ENCODE measurements at regions not wholly inside any gene's neighbourhood (a gene's known extent, or its start where the extent isn't known, plus 50 kb on each side); places are given as distances from the start of the nearest gene placed in this dataset.

GRCh38 chr13:80116107-80116506, 224.8 kb downstream of the SPRY2 start:
- Mint-ChIP-seq H3K9me3 (no peaks in the 10 kb centered on the region), H3K27ac (no peak overlapping the region), H3K4me1 (no peaks in the 10 kb centered on the region), H3K4me3 (no peak overlapping the region), H3K27me3 (no peaks in the 10 kb centered on the region), H3K36me3 (no peaks in the 10 kb centered on the region)
- no peak for DNase-seq (ENCODE audit: low spot score in 2 of 2)
- ATAC-seq (ENCODE audit: low read depth) = no peak

GRCh38 chr13:80115616-80116015, 225.3 kb downstream of the SPRY2 start:
- H3K27me3 Mint-ChIP-seq = no peaks in the 10 kb centered on the region
- no peak overlapping the region for H3K4me3 Mint-ChIP-seq
- no peak overlapping the region for H3K27ac Mint-ChIP-seq
- H3K36me3 Mint-ChIP-seq = no peaks in the 10 kb centered on the region
- ATAC-seq (ENCODE audit: low read depth) = no peak
- H3K9me3 Mint-ChIP-seq = no peaks in the 10 kb centered on the region
- DNase-seq (ENCODE audit: low spot score in 2 of 2) = no peak
- no peaks in the 10 kb centered on the region for H3K4me1 Mint-ChIP-seq

- Mint-ChIP-seq H3K9me3 (peaks cover 3% of the 10 kb centered on the region), H3K4me1 (no peaks in the 10 kb centered on the region)
- no peak for ATAC-seq (ENCODE audit: low read depth)
Measured at GRCh38 chr13:80113714-80114454, 227.0 kb downstream of the SPRY2 start.

GRCh38 chr13:80109303-80109702, 231.6 kb downstream of the SPRY2 start:
- ATAC-seq (ENCODE audit: low read depth) (no peak), DNase-seq (ENCODE audit: low spot score in 2 of 2) (no peak)
- H3K4me1 Mint-ChIP-seq = no peaks in the 10 kb centered on the region
- H3K9me3 Mint-ChIP-seq = peaks cover 5% of the 10 kb centered on the region
- peaks cover 2% of the 10 kb centered on the region for H3K27me3 Mint-ChIP-seq
- no peak overlapping the region for H3K27ac Mint-ChIP-seq
- H3K36me3 Mint-ChIP-seq = no peaks in the 10 kb centered on the region
- H3K4me3 Mint-ChIP-seq = no peak overlapping the region

More at GRCh38 chr13:80113714-80114454, 227.0 kb downstream of the SPRY2 start:
- H3K27ac Mint-ChIP-seq = no peak overlapping the region
- H3K4me3 Mint-ChIP-seq = no peak overlapping the region
- H3K36me3 Mint-ChIP-seq = no peaks in the 10 kb centered on the region
- H3K27me3 Mint-ChIP-seq = no peaks in the 10 kb centered on the region
- no peak for DNase-seq (ENCODE audit: low spot score in 2 of 2)

- Mint-ChIP-seq H3K36me3 (no peaks in the 10 kb centered on the region), H3K9me3 (peaks cover 5% of the 10 kb centered on the region), H3K4me3 (no peak overlapping the region), H3K27ac (no peak overlapping the region), H3K27me3 (peaks cover 2% of the 10 kb centered on the region), H3K4me1 (no peaks in the 10 kb centered on the region)
- DNase-seq (ENCODE audit: low spot score in 2 of 2) (no peak), ATAC-seq (ENCODE audit: low read depth) (no peak)
Measured at GRCh38 chr13:80105350-80105749, 235.6 kb downstream of the SPRY2 start.

- Mint-ChIP-seq H3K27ac (no peak overlapping the region), H3K27me3 (peaks cover 2% of the 10 kb centered on the region), H3K9me3 (no peaks in the 10 kb centered on the region), H3K36me3 (no peaks in the 10 kb centered on the region), H3K4me3 (no peak overlapping the region), H3K4me1 (no peaks in the 10 kb centered on the region)
- no peak for ATAC-seq (ENCODE audit: low read depth)
- DNase-seq (ENCODE audit: low spot score in 2 of 2) = no peak
Measured at GRCh38 chr13:80101040-80101439, 239.9 kb downstream of the SPRY2 start.

- no peaks in the 10 kb centered on the region for H3K4me1 Mint-ChIP-seq
- no peak overlapping the region for H3K4me3 Mint-ChIP-seq
- no peaks in the 10 kb centered on the region for H3K36me3 Mint-ChIP-seq
- no peak overlapping the region for H3K27ac Mint-ChIP-seq
- no peaks in the 10 kb centered on the region for H3K27me3 Mint-ChIP-seq
- DNase-seq (ENCODE audit: low spot score in 2 of 2) = no peak
- ATAC-seq (ENCODE audit: low read depth) = no peak
- no peaks in the 10 kb centered on the region for H3K9me3 Mint-ChIP-seq
Measured at GRCh38 chr13:80100636-80101035, 240.3 kb downstream of the SPRY2 start.

- Mint-ChIP-seq H3K4me1 (no peaks in the 10 kb centered on the region), H3K27me3 (no peaks in the 10 kb centered on the region), H3K9me3 (no peaks in the 10 kb centered on the region), H3K27ac (no peak overlapping the region), H3K4me3 (no peak overlapping the region), H3K36me3 (no peaks in the 10 kb centered on the region)
- no peak for ATAC-seq (ENCODE audit: low read depth)
- DNase-seq (ENCODE audit: low spot score in 2 of 2) = no peak
Measured at GRCh38 chr13:80097561-80097960, 243.4 kb downstream of the SPRY2 start.

- Mint-ChIP-seq H3K4me1 (no peaks in the 10 kb centered on the region), H3K4me3 (no peak overlapping the region), H3K27ac (no peak overlapping the region), H3K27me3 (no peaks in the 10 kb centered on the region), H3K36me3 (no peaks in the 10 kb centered on the region), H3K9me3 (no peaks in the 10 kb centered on the region)
- ATAC-seq (ENCODE audit: low read depth) = no peak
- no peak for DNase-seq (ENCODE audit: low spot score in 2 of 2)
Measured at GRCh38 chr13:80096383-80096782, 244.5 kb downstream of the SPRY2 start.

- Mint-ChIP-seq H3K27me3 (no peaks in the 10 kb centered on the region), H3K4me1 (no peaks in the 10 kb centered on the region), H3K9me3 (no peaks in the 10 kb centered on the region), H3K4me3 (no peak overlapping the region), H3K27ac (no peak overlapping the region), H3K36me3 (no peaks in the 10 kb centered on the region)
- DNase-seq (ENCODE audit: low spot score in 2 of 2) = no peak
- ATAC-seq (ENCODE audit: low read depth) = no peak
Measured at GRCh38 chr13:80094526-80094925, 246.4 kb downstream of the SPRY2 start.

- no peaks in the 10 kb centered on the region for H3K36me3 Mint-ChIP-seq
- H3K27me3 Mint-ChIP-seq = no peaks in the 10 kb centered on the region
- H3K4me1 Mint-ChIP-seq = no peaks in the 10 kb centered on the region
- H3K27ac Mint-ChIP-seq = no peak overlapping the region
- no peak overlapping the region for H3K4me3 Mint-ChIP-seq
- H3K9me3 Mint-ChIP-seq = no peaks in the 10 kb centered on the region
- DNase-seq (ENCODE audit: low spot score in 2 of 2) (no peak), ATAC-seq (ENCODE audit: low read depth) (no peak)
Measured at GRCh38 chr13:80093888-80094287, 247.0 kb downstream of the SPRY2 start.

GRCh38 chr13:80086304-80086721, 254.6 kb downstream of the SPRY2 start:
- no peak for ATAC-seq (ENCODE audit: low read depth)
- H3K27ac Mint-ChIP-seq = no peak overlapping the region
- H3K27me3 Mint-ChIP-seq = no peaks in the 10 kb centered on the region
- H3K9me3 Mint-ChIP-seq = no peaks in the 10 kb centered on the region
- no peaks in the 10 kb centered on the region for H3K4me1 Mint-ChIP-seq
- no peak for DNase-seq (ENCODE audit: low spot score in 2 of 2)
- H3K36me3 Mint-ChIP-seq = no peaks in the 10 kb centered on the region
- H3K4me3 Mint-ChIP-seq = no peak overlapping the region

- no peaks in the 10 kb centered on the region for H3K9me3 Mint-ChIP-seq
- DNase-seq (ENCODE audit: low spot score in 2 of 2) = no peak
- no peak overlapping the region for H3K27ac Mint-ChIP-seq
- ATAC-seq (ENCODE audit: low read depth) = no peak
- H3K4me1 Mint-ChIP-seq = no peaks in the 10 kb centered on the region
- H3K36me3 Mint-ChIP-seq = no peaks in the 10 kb centered on the region
- no peaks in the 10 kb centered on the region for H3K27me3 Mint-ChIP-seq
- H3K4me3 Mint-ChIP-seq = no peak overlapping the region
Measured at GRCh38 chr13:80083853-80084676, 256.9 kb downstream of the SPRY2 start.

GRCh38 chr13:80083081-80083852, 257.7 kb downstream of the SPRY2 start:
- H3K27ac Mint-ChIP-seq = no peak overlapping the region

More at GRCh38 chr13:80083081-80083852, 257.7 kb downstream of the SPRY2 start:
- Mint-ChIP-seq H3K27me3 (no peaks in the 10 kb centered on the region), H3K36me3 (no peaks in the 10 kb centered on the region), H3K9me3 (no peaks in the 10 kb centered on the region), H3K4me3 (no peak overlapping the region), H3K4me1 (no peaks in the 10 kb centered on the region)
- ATAC-seq (ENCODE audit: low read depth) (no peak), DNase-seq (ENCODE audit: low spot score in 2 of 2) (no peak)

Data from memory B cell (primary cell).